ENCODE measurements at regions not wholly inside any gene's neighbourhood (a gene's known extent, or its start where the extent isn't known, plus 50 kb on each side); places are given as distances from the start of the nearest gene placed in this dataset.

GRCh38 chr17:54153423-54153822 is 330.7 kb downstream of the KIF2B start:
- no peaks in the 10 kb centered on the region for H3K4me1 ChIP-seq (ENCODE audit: insufficient read depth, low read length)

More at GRCh38 chr17:54153423-54153822, 330.7 kb downstream of the KIF2B start:
- in situ Hi-C loops (cut with HindIII; ENCODE audit: extremely low pct_ligation_motif_present, low pct_unique_long_range_greater_than_20kb): no loop called here
- intact Hi-C loops (cut with micrococcal nuclease; ENCODE audit: unreplicated experiment): no loop called here
- Histone ChIP-seq H3K9ac (ENCODE audit: insufficient read depth, low read depth, low read length) (no peak overlapping the region), H3K79me2 (ENCODE audit: insufficient read depth, low read length) (no peaks in the 10 kb centered on the region), H3K27ac (ENCODE audit: extremely low read length, insufficient read depth, low read length) (no peak overlapping the region), H3K4me2 (ENCODE audit: low read depth, low read length) (no peak overlapping the region), H2AFZ (ENCODE audit: low read length) (no peak overlapping the region), H3K27me3 (ENCODE audit: control insufficient read depth in 1 of 2, insufficient read depth in 2 of 2, low read length in 2 of 2) (no peaks in the 10 kb centered on the region; a peak in 1 of 5 replicates), H4K20me1 (ENCODE audit: insufficient read depth, low read length) (no peaks in the 10 kb centered on the region), H3K4me3 (replicated peaks in 1 of 3; ENCODE audit: insufficient read depth in 1 of 3, low read depth in 2 of 3, low read length in 3 of 3) (no peak overlapping the region), H3K36me3 (replicated peaks in 1 of 2; ENCODE audit: control insufficient read depth in 1 of 2, insufficient read depth in 2 of 2, low read length in 2 of 2) (no peaks in the 10 kb centered on the region), H3K9me3 (ENCODE audit: low read length) (peaks cover 83% of the 10 kb centered on the region)
- ATAC-seq: no peak
- 3% methylated on average over 1 of the region's 1 CpG for WGBS (ENCODE audit: low lambda C conversion rate)
- ChIA-PET POLR2A (no interaction called here), CTCF (ENCODE audit: low intra/inter-chr PET ratio, low total read pairs) (no interaction called here)
- FAIRE-seq: no peak
- TF ChIP-seq ZNF740 (CRISPR knock-in tag; IDR thresholded peaks at IDR 0.05): no peak
- no peak for TF ChIP-seq ISL2 (CRISPR knock-in tag; IDR thresholded peaks at IDR 0.05)
- TF ChIP-seq YY1 (IDR thresholded peaks at IDR 0.05; ENCODE audit: insufficient read depth, insufficient replicate concordance, low read depth, low read length): no peak
- no peak for TF ChIP-seq ZBTB2 (CRISPR knock-in tag; IDR thresholded peaks at IDR 0.05; ENCODE audit: low read depth)
- no peak for TF ChIP-seq IRF1 (CRISPR knock-in tag; IDR thresholded peaks at IDR 0.05; ENCODE audit: low read depth)
- TF ChIP-seq NFAT5 (CRISPR knock-in tag; IDR thresholded peaks at IDR 0.05): no peak
- no peak for TF ChIP-seq TMF1 (CRISPR knock-in tag; IDR thresholded peaks at IDR 0.05; ENCODE audit: low read depth)
- TF ChIP-seq PRDM15 (CRISPR knock-in tag; IDR thresholded peaks at IDR 0.05): no peak
- no peak for DNase-seq (ENCODE audit: low spot score)
- BruUV-seq (replicated peaks): no TSS peak
